Right ventricle myocardium inferior (tissue), 1 donor: ENCODE measurements at regions not wholly inside any gene's neighbourhood (a gene's known extent, or its start where the extent isn't known, plus 50 kb on each side); places are given as distances from the start of the nearest gene placed in this dataset.
A peak's percentile ranks its signal among the peaks of the same experiment; 100 is the strongest.

ENCODE experiments used
- ATAC-seq: fragments of 200-7000 bp; cut with Tn5 transposase; one replicate; pipeline ENCODE4 v1.9.1; 2020; ENCODE audit warnings: mild to moderate bottlenecking, moderate library complexity
- DNase-seq: peaks from one replicate; pipeline ENCODE4 v3.0.0; 2021; ENCODE audit errors: missing footprints
- intact Hi-C: fragments of 100-400 bp; cut with DNase I; formaldehyde crosslinking; loops from one replicate; pipeline ENCODE4 v1.11.0; 2022
- donor health status: DM: no; HTN: yes; CAD: no; lungs with severe emphysema.

DNA sequence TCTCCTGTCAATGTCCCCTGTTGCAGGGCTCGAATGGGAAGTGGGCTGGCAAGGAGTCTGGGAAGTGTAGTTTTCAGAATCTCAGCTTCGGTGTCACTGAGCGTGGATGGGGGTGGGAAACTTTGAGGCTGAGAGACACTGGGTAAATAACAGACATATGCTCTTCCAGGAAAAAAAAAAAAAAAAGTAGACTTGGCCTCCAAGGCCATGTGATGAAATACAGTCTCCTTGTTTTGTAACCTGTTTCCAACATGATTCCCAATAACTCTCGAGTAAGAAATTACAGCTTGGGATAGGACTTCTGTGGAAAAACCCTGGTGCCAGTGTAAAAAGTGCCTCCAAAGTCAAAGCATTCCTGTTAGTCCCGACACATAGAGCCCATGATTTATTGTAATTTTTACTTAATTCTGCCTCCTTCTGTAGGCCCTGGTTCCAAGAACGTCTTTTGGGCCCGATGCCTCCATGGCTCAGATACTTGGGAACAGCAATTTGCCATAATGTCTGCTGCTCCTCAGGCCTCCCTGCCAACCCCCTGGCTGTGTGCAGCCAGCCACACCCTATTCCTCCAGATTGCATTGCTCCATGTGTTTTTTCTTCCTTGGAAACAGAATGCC is 119.5 kb upstream of the TNC start:
- DNase-seq (peak; percentile 63), ATAC-seq (peak; percentile 90)
- intact Hi-C loops = no loop called here

DNA sequence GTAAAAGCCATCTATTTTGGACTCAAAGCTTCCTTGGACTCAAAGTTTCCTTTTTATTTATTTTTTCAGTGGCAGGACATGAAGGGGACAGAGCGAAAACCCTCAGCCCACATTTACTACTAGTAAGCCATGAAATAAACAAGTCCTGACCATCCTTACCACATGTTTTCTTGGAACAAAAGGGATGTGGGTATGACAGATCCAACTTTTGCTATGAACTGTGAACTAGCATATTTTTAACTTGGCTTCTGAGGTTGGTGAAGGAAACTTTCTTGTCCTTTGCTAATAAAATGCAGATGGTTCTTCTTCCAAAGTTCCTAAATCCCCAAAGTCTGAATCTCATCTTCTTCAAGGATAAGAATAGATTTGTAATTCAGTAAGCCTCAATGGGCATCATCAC is 122.7 kb upstream of the TNC start:
- DNase-seq (no peak), ATAC-seq (no peak)
- intact Hi-C loops = no loop called here

DNA sequence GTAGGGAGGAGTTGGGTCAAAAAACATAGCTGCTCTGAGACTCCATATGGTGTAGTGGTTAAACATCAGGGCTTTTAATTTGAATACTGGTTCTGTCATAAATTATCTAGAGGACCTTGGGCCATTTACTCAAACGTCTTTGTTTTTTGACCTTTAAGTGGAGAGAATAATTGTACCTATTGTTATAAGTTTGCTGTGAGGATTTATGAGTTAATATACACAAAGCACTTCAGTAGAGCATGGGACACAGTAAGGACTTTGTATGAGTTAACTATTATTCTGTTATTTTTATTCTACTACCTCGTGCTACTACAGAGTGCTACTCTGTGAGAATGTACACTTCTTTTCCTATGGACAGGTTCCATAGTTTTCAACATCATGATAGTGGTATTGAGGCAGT is 123.7 kb upstream of the TNC start:
- DNase-seq = no peak
- ATAC-seq = no peak
- intact Hi-C loops = no loop called here

DNA sequence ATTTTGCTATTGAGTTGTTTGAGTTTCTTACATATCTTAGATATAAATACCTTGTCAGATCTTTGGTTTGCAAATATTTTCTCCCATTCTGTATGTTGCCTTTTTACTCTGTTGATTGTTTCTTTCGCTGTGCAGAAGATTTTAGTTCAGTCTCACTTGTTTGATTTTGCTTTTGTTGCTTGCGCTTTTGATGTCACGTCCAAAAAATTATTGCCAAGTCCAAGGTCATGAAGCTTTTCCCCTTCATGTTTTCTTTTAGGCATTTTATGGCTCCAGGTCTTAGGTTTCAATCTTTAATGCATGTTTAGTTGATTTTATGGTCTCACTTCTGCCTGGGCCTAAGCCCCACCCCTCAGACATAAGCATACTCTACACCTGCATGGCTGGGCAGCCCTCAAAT is 131.5 kb upstream of the TNC start:
- ATAC-seq = no peak
- intact Hi-C loops = no loop called here

DNA sequence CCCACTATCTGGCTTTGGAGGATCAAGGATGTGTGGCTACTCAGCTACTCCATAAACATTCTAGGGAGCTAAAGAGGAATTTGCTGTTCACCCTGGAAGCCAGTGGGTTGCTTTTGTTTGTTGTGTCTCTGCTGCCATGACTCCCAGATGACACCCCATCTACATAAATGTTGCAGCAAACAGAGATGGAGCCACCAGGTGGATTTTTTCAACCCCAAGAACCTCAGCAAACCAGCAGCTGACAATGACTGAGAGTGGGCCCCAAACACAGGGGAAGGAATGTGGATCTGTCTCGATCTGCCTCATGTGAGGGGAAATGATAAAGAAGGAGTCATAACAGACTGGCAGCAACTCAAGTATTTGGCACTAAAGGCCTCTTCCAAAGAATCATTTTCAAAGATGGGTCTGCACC is 132.7 kb upstream of the TNC start:
- ATAC-seq = no peak
- intact Hi-C loops = no loop called here

More for the DNA sequence above, 131.5 kb upstream of the TNC start:
- no peak for DNase-seq

DNA sequence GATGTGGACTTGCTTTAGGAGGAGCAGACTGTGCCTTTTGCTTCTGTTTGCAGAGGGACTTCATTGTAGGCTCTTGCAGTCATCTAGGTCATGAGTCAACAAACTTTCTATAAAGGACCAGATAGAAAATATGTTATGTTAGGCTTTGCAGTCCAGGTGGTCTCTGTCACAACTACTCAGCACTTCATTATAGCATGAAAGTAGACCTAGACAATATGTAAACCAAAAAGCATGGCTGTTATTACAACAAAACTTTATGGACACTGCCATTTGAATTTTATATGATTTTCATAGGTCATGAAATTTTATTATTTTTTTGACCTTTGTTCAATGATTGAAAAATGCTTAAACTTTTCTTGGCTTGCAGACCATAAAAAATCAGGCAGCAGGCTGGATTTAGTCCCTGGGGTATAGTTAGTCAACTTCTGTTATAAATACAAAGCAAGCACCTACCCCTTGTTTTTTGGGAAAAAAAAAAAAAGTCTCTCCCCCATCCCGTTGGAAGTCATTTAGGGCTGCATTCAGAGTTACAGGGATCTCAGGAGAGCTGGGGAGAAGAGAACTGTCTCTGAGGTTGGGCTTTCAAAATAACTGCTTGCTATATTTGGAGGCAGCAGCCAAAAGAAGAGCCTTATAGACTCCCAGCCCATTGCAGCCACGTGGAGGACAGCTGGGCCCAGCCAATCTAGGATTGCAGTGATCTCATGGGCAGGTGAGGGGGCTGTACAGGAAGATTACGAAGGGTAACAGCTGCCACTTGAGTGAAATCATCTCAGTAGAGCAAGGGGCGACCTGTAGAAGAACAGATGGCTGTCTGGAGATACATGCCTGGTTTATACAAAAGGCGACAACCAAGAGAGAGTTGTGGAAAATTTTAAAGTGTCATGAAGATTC is 136.6 kb upstream of the TNC start:
- no peak for ATAC-seq
- no peak for DNase-seq
- intact Hi-C loops = no loop called here

More for the DNA sequence above, 132.7 kb upstream of the TNC start:
- no peak for DNase-seq

DNA sequence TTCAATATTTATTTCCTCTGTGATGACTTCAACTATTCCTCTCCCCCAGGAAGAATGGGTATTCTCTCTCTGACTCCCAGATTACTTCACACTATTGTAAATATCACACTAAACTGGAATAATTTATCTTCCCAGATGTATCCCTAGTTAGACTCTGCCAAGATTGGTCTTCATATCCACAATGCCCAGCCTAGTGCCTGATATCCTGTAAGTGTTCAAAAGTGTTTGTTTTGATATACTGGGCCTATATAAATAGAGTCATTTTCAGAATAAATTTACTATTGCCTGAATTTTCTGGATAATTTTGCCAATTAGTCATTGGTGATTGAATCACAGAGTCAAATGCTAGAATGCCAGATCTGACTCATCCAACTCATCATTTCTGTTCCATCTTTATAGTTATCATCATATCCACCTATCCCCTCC is 143.7 kb upstream of the TNC start:
- no peak for ATAC-seq
- no peak for DNase-seq
- intact Hi-C loops = no loop called here

DNA sequence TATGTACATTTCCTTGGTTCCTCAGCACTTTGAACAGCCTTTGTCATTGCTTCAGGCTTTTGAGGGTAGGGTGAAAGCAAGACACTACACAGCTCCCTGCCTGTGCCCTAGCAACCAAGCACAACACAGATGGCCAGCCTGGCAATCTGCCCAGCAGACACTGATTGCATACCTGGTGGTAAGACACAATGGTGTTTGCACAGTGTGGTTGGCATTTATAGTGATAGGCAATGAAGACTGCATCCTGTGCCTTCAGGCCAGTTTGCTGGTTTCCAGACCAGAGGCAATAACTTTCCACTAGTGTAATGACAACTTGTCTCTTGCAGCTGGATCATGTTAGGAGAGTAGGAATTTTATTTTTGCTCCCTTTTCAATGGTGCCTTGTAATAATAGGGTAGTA is 144.5 kb upstream of the TNC start:
- ATAC-seq = peak; percentile 96
- peak; percentile 83 for DNase-seq
- intact Hi-C loops = no loop called here

DNA sequence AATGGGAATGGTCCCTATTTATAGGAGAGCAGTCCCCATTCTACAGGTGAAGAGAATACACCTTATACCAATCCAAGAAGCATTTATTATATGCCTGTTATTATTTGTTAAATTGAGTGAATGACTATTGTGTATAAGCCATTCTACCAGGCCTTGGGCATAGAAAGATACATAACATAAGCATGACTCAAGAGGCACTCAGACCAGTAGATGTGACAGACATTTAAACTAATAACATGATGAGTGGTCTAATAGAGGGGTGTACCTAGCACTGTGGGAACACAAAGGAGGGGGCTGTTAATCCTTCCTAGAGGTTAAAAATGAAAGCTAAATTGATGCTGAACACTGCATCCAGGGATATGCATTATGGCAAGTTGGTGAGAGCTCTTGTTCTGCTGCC is 145.0 kb upstream of the TNC start:
- intact Hi-C loops = no loop called here
- DNase-seq (no peak), ATAC-seq (no peak)

DNA sequence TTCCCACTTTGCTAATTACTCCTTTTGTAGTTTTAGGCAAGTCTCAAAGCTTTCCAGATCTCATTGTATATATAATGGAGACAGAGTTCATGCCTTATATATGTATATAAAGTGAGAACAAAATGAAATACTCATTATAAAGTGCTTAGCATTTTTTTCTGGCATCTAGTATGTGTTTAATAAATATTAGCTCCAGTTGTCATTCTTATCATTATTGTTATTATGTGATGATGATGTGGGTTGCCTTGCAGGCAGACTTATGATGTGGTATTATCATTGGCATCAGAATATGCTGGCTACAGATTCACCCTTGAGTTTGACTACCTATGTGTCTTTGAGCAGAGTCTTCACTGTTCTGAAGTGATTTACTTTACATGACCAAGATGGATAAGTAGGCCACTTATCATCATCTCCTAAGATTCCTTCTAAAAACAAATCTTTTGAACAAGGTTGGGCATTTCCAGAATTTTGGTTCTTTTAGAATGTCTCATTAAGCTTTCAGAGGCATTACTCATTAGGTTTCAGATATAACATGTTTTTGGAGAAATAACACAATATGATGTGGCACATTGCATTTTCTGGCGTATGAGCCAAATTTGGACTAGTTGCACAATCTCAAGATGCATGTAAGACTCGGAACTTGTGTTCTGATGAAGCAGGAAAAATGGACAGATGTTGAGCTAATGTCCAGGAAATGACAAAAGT is 145.6 kb upstream of the TNC start:
- no peak for ATAC-seq
- no peak for DNase-seq
- intact Hi-C loops = no loop called here

DNA sequence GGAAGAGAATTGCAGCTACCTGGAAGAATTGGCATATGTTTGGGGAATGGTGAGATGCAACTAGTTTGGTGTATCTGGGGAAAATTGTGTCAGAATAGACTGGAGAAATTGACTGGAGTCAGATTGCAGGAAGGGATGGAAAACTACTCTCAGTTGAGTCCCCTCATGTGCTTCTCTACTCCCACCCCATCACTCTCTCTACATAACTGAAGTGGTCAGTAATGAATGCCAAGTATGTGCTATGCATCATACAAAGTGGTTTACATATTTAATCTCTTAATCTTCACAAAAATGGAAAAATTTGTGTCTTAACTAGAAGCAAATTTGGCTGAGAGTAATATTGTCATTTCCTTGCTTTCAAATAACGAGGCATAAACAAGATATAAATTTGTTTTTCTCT is 146.4 kb upstream of the TNC start:
- DNase-seq (no peak), ATAC-seq (no peak)
- intact Hi-C loops = no loop called here

DNA sequence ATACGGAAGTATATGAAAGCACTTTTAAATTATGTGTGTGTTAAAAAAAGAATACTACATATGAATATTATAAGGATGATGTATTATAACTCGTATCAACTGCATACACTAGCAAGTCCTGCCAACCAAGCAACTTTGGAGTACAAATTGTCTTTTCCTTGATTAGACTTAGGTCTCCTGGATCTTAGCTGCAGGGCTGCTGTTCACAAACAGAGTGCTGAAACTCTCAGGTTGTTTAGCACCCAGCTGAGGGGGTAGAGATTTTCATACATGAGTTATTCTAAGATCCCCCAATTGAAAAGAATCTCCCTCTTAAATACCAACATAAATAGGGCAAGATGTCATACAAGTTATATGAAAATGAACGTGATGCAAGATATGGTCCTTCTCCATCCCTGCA is 149.8 kb upstream of the TNC start:
- no peak for DNase-seq
- no peak for ATAC-seq
- intact Hi-C loops = no loop called here

DNA sequence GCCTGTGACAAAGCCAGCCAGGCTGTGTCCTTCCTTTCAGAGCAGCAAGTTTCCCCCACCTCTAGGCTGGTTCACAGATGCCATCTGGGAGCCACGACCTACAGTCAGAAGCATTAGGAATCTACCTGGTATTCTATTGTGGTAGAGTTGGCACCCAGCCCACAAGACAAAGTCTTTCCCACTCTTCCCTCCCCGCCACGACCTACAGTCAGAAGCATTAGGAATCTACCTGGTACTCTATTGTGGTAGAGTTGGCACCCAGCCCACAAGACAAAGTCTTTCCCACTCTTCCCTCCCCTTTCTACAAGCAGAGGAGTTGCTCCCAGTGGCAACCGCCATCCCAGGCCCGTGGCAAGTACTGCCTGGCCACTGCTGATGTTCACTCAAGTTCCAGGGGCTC is 157.8 kb upstream of the TNC start:
- DNase-seq = no peak
- no peak for ATAC-seq
- intact Hi-C loops = no loop called here

DNA sequence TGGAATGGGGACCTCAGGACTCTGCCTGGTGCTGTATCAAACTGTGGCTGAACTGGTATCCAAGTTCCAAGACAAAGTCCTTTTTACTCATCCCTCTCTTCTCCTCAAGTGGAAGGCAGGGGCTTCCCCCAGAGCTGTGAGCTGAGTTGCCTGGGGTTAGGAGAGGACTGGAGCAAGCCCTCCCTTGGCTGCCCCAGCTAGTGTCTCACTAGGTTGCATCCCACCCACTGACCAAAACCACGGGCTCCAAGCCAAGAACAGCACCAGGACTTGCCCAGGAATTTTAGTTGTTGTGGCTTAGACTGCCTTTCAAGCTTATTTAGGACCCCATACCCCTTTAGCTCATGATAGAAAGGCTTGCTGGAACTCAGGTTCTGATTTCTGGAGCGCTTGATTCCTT is 158.7 kb upstream of the TNC start:
- DNase-seq (no peak), ATAC-seq (no peak)
- intact Hi-C loops = no loop called here

DNA sequence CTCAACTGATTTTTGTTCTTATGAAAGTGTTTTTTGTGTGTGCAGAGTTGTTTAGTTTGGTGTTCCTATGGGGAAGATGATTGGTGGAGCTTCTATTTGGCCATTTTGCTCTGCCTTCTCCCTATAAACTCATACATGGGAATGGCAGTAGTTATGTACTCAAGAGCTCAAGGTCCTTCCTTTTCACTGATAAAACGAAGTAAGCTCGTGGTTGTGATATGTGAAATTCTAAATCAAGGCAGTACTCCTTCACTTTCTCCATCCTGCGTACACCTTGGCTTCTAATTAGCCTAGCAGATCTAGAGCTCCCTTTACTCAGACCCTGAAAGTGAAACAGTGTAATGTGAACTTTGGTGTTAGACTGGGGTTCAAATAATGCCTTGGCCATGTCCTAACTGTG is 159.3 kb upstream of the TNC start:
- DNase-seq (no peak), ATAC-seq (no peak)

DNA sequence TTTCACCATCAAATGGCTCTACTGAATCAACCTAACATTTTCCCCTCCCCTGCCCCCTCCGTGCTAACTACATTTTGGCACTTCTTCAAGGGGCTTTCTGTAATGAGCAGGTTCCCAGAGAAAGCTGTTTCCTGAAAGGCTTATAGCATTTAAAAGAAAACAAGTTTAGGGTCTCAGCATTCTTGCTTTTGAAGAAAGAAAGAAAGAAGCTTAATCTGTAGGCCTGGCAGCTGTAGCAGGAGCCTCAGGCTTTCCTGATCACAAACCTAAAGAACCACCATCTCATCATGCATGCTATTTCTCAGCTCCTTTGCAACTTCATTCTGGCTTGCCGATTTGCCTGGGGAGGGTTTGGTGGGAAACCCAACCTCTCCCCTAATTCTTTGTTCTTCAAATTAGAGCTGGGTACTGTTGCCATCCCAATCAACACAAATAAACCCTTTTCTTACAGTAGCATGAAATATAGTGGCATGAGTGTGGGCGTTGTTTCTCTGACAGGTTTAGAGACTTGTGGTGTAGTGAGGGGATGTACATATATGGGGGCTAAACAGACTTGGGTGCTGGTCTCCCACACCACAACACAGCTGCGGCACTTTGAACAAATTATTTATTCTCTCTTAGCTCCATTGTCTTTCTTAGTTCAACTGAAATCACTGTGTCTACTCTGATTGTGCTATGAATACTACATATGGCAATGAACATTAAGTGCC is 160.5 kb upstream of the TNC start:
- intact Hi-C loops = no loop called here
- ATAC-seq = no peak

More for the DNA sequence above, 159.3 kb upstream of the TNC start:
- intact Hi-C loops = no loop called here

DNA sequence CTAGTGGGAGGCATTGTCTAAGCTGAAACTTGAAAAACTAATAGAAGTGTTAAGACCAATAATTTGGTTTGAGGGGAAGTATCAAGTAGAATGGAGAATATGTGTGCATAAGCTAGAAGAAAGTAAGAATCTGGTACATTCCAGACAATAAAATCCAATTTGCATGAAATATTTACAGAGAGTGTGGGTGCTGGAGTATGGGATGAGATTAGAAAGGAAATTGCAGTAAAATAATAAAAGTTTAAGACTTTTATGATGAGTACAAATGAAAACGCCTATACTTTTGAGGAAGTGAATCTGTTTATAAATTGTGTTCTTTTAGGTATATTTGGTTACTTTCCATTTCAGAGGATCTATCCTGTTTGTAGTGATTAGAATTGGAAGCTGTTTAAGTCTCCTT is 165.4 kb upstream of the TNC start:
- no peak for DNase-seq
- intact Hi-C loops = no loop called here
- no peak for ATAC-seq

More for the DNA sequence above, 160.5 kb upstream of the TNC start:
- DNase-seq = no peak

DNA sequence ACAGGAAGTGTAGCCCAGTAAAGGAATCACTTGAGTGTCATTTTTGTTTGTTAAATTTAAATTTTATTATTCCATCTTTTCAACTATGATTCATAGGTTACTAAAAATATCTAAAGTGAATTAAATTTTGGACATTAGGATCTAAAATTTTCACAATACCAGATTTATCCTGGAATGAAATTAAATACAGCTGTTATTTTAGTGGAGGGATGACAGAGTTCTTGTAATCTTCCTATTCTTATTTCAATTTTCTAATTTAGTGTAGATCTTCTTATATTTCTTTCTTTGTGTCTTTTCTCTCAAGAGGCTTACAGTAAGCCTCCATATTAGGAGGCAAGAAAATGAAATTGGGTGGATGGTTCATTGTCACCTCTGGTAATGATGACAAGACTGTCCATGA is 167.9 kb upstream of the TNC start:
- DNase-seq = no peak
- intact Hi-C loops = no loop called here
- no peak for ATAC-seq

DNA sequence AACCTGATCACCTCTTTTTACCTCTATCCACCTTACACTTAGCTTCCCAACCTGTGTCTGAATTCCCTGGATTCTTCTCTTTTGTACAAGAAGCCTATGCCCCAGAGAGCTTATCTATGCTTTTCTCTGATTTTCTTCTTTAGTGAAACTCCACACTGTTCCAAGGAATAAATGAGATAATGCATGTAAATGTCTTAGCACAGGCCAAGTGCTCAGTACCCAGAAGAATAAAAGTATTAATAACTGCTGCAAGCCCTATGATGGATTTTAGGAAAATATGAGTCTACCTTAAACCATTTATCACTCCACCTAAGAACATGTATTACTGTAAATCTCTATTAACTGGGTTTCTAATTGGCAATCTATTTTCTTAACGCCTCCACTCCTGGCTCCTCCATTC is 168.5 kb upstream of the TNC start:
- no peak for ATAC-seq
- DNase-seq = no peak
- intact Hi-C loops = no loop called here
